Stomach (tissue), 4 donors: ENCODE measurements at regions not wholly inside any gene's neighbourhood (a gene's known extent, or its start where the extent isn't known, plus 50 kb on each side); places are given as distances from the start of the nearest gene placed in this dataset.

ENCODE experiments used
- CTCF ChIP-seq, 7 experiments: fragments of 450-650 bp in 4 of 7; fragments of 200-600 bp in 3 of 7; sonication (generic) in 3 of 7; IDR thresholded peaks; one replicate each; pipeline ENCODE4 v1.5.1; 2016 to 2019; ENCODE audit warnings: antibody characterized with exemption in 7 of 7, control low read depth in 2 of 7, mild to moderate bottlenecking in 1 of 7
- POLR2A ChIP-seq, 4 donors: fragments of 450-650 bp; IDR thresholded peaks; one replicate each; pipeline ENCODE4 v1.6.1; 2016; ENCODE audit warnings: antibody characterized with exemption in 4 of 4, control low read depth in 2 of 4, mild to moderate bottlenecking in 1 of 4, moderate library complexity in 1 of 4
- POLR2AphosphoS5 ChIP-seq, 3 donors: sonication (generic); formaldehyde crosslinking; IDR thresholded peaks; one replicate each; pipeline ENCODE4 v1.6.1; 2016; ENCODE audit warnings: antibody characterized with exemption in 3 of 3

GRCh38 chr17:5758651-5759050 is 174.3 kb upstream of the NLRP1 start:
- no peak for TF ChIP-seq POLR2AphosphoS5 (IDR thresholded peaks at IDR 0.05)
- no peak for TF ChIP-seq CTCF (IDR thresholded peaks at IDR 0.05)
- TF ChIP-seq POLR2A (IDR thresholded peaks at IDR 0.05), result no peak
